ENCODE measurements at regions not wholly inside any gene's neighbourhood (a gene's known extent, or its start where the extent isn't known, plus 50 kb on each side); places are given as distances from the start of the nearest gene placed in this dataset.
"Not testable (repeated sequence)": the region's sequence is repeated elsewhere in the genome, so short reads cannot be mapped to it uniquely, and the experiment has no call there.

- not testable (repeated sequence) for TF ChIP-seq MAX (IDR thresholded peaks at IDR 0.05); CTCF (IDR thresholded peaks at IDR 0.05; ENCODE audit: low read depth, low read length, missing input control); NR2F2 (IDR thresholded peaks at IDR 0.05); ZBTB33 (IDR thresholded peaks at IDR 0.05); JUND (IDR thresholded peaks at IDR 0.05); FOXA1 (IDR thresholded peaks at IDR 0.05)
- TF ChIP-seq, protein P1, sequence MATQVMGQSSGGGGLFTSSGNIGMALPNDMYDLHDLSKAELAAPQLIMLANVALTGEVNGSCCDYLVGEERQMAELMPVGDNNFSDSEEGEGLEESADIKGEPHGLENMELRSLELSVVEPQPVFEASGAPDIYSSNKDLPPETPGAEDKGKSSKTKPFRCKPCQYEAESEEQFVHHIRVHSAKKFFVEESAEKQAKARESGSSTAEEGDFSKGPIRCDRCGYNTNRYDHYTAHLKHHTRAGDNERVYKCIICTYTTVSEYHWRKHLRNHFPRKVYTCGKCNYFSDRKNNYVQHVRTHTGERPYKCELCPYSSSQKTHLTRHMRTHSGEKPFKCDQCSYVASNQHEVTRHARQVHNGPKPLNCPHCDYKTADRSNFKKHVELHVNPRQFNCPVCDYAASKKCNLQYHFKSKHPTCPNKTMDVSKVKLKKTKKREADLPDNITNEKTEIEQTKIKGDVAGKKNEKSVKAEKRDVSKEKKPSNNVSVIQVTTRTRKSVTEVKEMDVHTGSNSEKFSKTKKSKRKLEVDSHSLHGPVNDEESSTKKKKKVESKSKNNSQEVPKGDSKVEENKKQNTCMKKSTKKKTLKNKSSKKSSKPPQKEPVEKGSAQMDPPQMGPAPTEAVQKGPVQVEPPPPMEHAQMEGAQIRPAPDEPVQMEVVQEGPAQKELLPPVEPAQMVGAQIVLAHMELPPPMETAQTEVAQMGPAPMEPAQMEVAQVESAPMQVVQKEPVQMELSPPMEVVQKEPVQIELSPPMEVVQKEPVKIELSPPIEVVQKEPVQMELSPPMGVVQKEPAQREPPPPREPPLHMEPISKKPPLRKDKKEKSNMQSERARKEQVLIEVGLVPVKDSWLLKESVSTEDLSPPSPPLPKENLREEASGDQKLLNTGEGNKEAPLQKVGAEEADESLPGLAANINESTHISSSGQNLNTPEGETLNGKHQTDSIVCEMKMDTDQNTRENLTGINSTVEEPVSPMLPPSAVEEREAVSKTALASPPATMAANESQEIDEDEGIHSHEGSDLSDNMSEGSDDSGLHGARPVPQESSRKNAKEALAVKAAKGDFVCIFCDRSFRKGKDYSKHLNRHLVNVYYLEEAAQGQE (IDR thresholded peaks at IDR 0.05): not testable (repeated sequence)
Measured at GRCh38 chr14:106798166-106798565, 1271.8 kb downstream of the TMEM121 start.
